GM19239 (cell line): ENCODE measurements at regions not wholly inside any gene's neighbourhood (a gene's known extent, or its start where the extent isn't known, plus 50 kb on each side); places are given as distances from the start of the nearest gene placed in this dataset.

Experiments used
- DNase-seq: peaks from one replicate; pipeline ENCODE4 v3.0.0; 2011; ENCODE audit warnings: low spot score; ENCODE audit not compliant: insufficient read length
- FAIRE-seq: peaks from 2 replicates; lab custom pipeline; 2011; peaks lifted over from hg19 to GRCh38; lab: Jason Lieb, UNC

- no peak for DNase-seq
- no peak for FAIRE-seq
These were observed 162.6 kb upstream of the XYLT1 start for GRCh38 chr16:17633181-17633951.

GRCh38 chr16:17632667-17633066 is 161.9 kb upstream of the XYLT1 start:
- DNase-seq = no peak
- no peak for FAIRE-seq

- DNase-seq (no peak), FAIRE-seq (no peak)
These were observed 159.2 kb upstream of the XYLT1 start for GRCh38 chr16:17629936-17630335.

- no peak for FAIRE-seq
- no peak for DNase-seq
These were observed 158.2 kb upstream of the XYLT1 start for GRCh38 chr16:17628983-17629382.

- FAIRE-seq (no peak), DNase-seq (no peak)
These were observed 151.6 kb upstream of the XYLT1 start for GRCh38 chr16:17622366-17622765.

- DNase-seq = no peak
- FAIRE-seq = no peak
These were observed 148.5 kb upstream of the XYLT1 start for GRCh38 chr16:17619261-17619660.

- FAIRE-seq (no peak), DNase-seq (no peak)
These were observed 146.3 kb upstream of the XYLT1 start for GRCh38 chr16:17617021-17617552.

- DNase-seq (no peak), FAIRE-seq (no peak)
These were observed 141.6 kb upstream of the XYLT1 start for GRCh38 chr16:17612336-17612735.

- FAIRE-seq (no peak), DNase-seq (no peak)
These were observed 136.8 kb upstream of the XYLT1 start for GRCh38 chr16:17607609-17608008.

- no peak for FAIRE-seq
- no peak for DNase-seq
These were observed 136.3 kb upstream of the XYLT1 start for GRCh38 chr16:17607075-17607509.

- no peak for DNase-seq
- no peak for FAIRE-seq
These were observed 135.7 kb upstream of the XYLT1 start for GRCh38 chr16:17606460-17606859.

- DNase-seq = no peak
These were observed 135.0 kb upstream of the XYLT1 start for GRCh38 chr16:17605784-17606183.

GRCh38 chr16:17603626-17604025 is 132.9 kb upstream of the XYLT1 start:
- FAIRE-seq = no peak
- DNase-seq = no peak

More at GRCh38 chr16:17605784-17606183, 135.0 kb upstream of the XYLT1 start:
- no peak for FAIRE-seq

- no peak for FAIRE-seq
- no peak for DNase-seq
These were observed 131.9 kb upstream of the XYLT1 start for GRCh38 chr16:17602678-17603077.

GRCh38 chr16:17598968-17599367 is 128.2 kb upstream of the XYLT1 start:
- no peak for DNase-seq
- no peak for FAIRE-seq

- DNase-seq (no peak), FAIRE-seq (no peak)
These were observed 121.1 kb upstream of the XYLT1 start for GRCh38 chr16:17591655-17592405.

GRCh38 chr16:17590711-17591654 is 120.2 kb upstream of the XYLT1 start:
- no peak for FAIRE-seq
- DNase-seq = no peak

GRCh38 chr16:17589898-17590297 is 119.1 kb upstream of the XYLT1 start:
- DNase-seq = no peak
- no peak for FAIRE-seq

GRCh38 chr16:17585449-17586074 is 114.8 kb upstream of the XYLT1 start:
- FAIRE-seq (no peak), DNase-seq (no peak)
